ENCODE measurements at regions not wholly inside any gene's neighbourhood (a gene's known extent, or its start where the extent isn't known, plus 50 kb on each side); places are given as distances from the start of the nearest gene placed in this dataset.

- TF ChIP-seq POLR2A (IDR thresholded peaks at IDR 0.05) (no peak), CTCF (IDR thresholded peaks at IDR 0.05) (no peak)
- no peak for DNase-seq (ENCODE audit: low spot score in 2 of 2)
- intact Hi-C loops (cut with DNase I; ENCODE audit: low total_unique reads): no loop called here
- no peak overlapping the region for H3K4me3 ChIP-seq (ENCODE audit: low read depth, poor library complexity, severe bottlenecking)
- 81 to 83% methylated on average over 8 of the region's 8 CpGs for WGBS, 2 donors
Observed at GRCh38 chr18:68035774-68036522, 519.4 kb upstream of the DSEL start.

- no peak for TF ChIP-seq POLR2A (IDR thresholded peaks at IDR 0.05)
- no peak for TF ChIP-seq CTCF (IDR thresholded peaks at IDR 0.05)
- H3K4me3 ChIP-seq (ENCODE audit: low read depth, poor library complexity, severe bottlenecking): no peak overlapping the region
- no peak for DNase-seq (ENCODE audit: low spot score in 2 of 2)
- intact Hi-C loops (cut with DNase I; ENCODE audit: low total_unique reads): no loop called here
Observed at GRCh38 chr18:68034296-68034695, 517.8 kb upstream of the DSEL start.

- no peak for DNase-seq (ENCODE audit: low spot score in 2 of 2)
- WGBS, 2 donors: 28 to 37% methylated on average over 5 of the region's 5 CpGs
- TF ChIP-seq CTCF (IDR thresholded peaks at IDR 0.05) (no peak), POLR2A (IDR thresholded peaks at IDR 0.05) (no peak)
- H3K4me3 ChIP-seq (ENCODE audit: low read depth, poor library complexity, severe bottlenecking): no peak overlapping the region
- intact Hi-C loops (cut with DNase I; ENCODE audit: low total_unique reads): no loop called here
Observed at GRCh38 chr18:68033466-68033865, 516.9 kb upstream of the DSEL start.

- intact Hi-C loops (cut with DNase I; ENCODE audit: low total_unique reads): no loop called here
- TF ChIP-seq CTCF (IDR thresholded peaks at IDR 0.05): no peak
- TF ChIP-seq POLR2A (IDR thresholded peaks at IDR 0.05): no peak
- DNase-seq (ENCODE audit: low spot score in 2 of 2): peak in 1 of 2 donors; percentile 31
- WGBS, 2 donors: 62 to 70% methylated on average over 4 of the region's 4 CpGs
- no peak overlapping the region for H3K4me3 ChIP-seq (ENCODE audit: low read depth, poor library complexity, severe bottlenecking)
Observed at GRCh38 chr18:68024716-68025115, 508.2 kb upstream of the DSEL start.

GRCh38 chr18:68017385-68017784 lies 500.9 kb upstream of the DSEL start:
- 84 to 90% methylated on average over 8 of the region's 8 CpGs for WGBS, 2 donors
- DNase-seq (ENCODE audit: low spot score in 2 of 2): no peak

More at GRCh38 chr18:68017385-68017784, 500.9 kb upstream of the DSEL start:
- H3K4me3 ChIP-seq (ENCODE audit: low read depth, poor library complexity, severe bottlenecking): no peak overlapping the region
- no peak for TF ChIP-seq CTCF (IDR thresholded peaks at IDR 0.05)
- TF ChIP-seq POLR2A (IDR thresholded peaks at IDR 0.05): no peak
- intact Hi-C loops (cut with DNase I; ENCODE audit: low total_unique reads): no loop called here
